ENCODE measurements at regions not wholly inside any gene's neighbourhood (a gene's known extent, or its start where the extent isn't known, plus 50 kb on each side); places are given as distances from the start of the nearest gene placed in this dataset.

DNA sequence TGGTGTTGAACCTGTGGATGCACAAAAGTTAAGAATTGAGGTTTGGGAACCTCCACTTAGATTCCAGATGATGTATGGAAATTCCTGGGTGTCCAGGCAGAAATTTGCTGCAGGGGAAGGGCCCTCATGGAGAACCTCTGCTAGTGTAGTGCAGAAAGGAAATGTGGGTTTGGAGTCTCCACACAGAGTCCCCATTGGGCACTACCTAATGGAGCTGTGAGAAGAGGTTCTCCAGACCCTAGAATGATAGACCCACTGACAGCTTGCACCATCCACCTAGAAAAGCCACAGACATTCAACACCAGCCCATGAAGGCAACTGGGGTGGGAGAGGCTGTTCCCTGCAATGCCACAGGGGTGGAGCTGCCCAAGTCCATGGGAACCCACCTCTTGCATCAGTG lies 1032.8 kb upstream of the EPHA6 start:
- Histone ChIP-seq H3K4me2 (ENCODE audit: low read length) (no peak overlapping the region), H3K27me3 (ENCODE audit: low read length) (no peaks in the 10 kb centered on the region), H4K20me1 (ENCODE audit: low read length) (no peaks in the 10 kb centered on the region), H3K9me3 (ENCODE audit: low read length) (peaks cover under 1% of the 10 kb centered on the region; the same call in 1 of the 2 replicates), H3K4me3 (ENCODE audit: low read length) (no peak overlapping the region), H3K9me2 (replicated peaks; ENCODE audit: low read length) (no peaks in the 10 kb centered on the region), H3K4me1 (ENCODE audit: insufficient read depth, low read length) (no peaks in the 10 kb centered on the region), H3F3A (ENCODE audit: low read length, unreplicated experiment) (no peaks in the 10 kb centered on the region), H2AFZ (ENCODE audit: low read length) (no peak overlapping the region), H3K9ac (ENCODE audit: low read length) (no peak overlapping the region), H3K27ac (ENCODE audit: low read length) (no peak overlapping the region), H3K79me2 (ENCODE audit: low read length) (no peaks in the 10 kb centered on the region), H3K36me3 (ENCODE audit: low read depth, low read length) (no peaks in the 10 kb centered on the region)
- ATAC-seq, result no peak
- TF ChIP-seq, protein P1, sequence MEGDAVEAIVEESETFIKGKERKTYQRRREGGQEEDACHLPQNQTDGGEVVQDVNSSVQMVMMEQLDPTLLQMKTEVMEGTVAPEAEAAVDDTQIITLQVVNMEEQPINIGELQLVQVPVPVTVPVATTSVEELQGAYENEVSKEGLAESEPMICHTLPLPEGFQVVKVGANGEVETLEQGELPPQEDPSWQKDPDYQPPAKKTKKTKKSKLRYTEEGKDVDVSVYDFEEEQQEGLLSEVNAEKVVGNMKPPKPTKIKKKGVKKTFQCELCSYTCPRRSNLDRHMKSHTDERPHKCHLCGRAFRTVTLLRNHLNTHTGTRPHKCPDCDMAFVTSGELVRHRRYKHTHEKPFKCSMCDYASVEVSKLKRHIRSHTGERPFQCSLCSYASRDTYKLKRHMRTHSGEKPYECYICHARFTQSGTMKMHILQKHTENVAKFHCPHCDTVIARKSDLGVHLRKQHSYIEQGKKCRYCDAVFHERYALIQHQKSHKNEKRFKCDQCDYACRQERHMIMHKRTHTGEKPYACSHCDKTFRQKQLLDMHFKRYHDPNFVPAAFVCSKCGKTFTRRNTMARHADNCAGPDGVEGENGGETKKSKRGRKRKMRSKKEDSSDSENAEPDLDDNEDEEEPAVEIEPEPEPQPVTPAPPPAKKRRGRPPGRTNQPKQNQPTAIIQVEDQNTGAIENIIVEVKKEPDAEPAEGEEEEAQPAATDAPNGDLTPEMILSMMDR (conservative IDR thresholded peaks at IDR 0.05; ENCODE audit: low read depth, low read length), result no peak
- no peak for TF ChIP-seq EZH2 (IDR thresholded peaks at IDR 0.05; ENCODE audit: low read length, unreplicated experiment)
- TF ChIP-seq EZH2phosphoT487 (IDR thresholded peaks at IDR 0.05; ENCODE audit: borderline replicate concordance, low read length), result no peak
- no TSS peak for BruUV-seq (replicated peaks)
- intact Hi-C loops (cut with micrococcal nuclease), result no loop called here
- no peak for DNase-seq
- CTCF ChIA-PET, result no interaction called here
- POLR2A ChIA-PET (ENCODE audit: unreplicated experiment), result no interaction called here

DNA sequence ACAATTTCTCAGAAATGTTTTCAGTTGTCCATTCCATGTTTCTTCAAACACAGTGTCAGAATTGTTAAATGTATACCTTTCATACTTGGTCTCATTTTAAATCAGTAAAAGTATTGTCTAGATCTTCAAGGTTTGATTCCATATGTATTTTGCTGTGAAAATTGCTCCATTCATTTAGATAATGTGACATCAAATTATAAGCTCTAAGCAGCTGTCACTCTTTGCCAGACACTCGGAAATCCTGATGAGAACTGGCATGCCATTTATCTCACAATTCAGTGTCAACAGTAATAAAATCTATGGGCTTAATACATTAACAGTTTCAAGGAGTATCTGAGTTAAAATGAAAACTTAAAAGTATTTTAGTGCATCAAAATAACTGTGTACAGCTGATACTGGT lies 1025.3 kb upstream of the EPHA6 start:
- no peak overlapping the region for H3K9ac ChIP-seq (ENCODE audit: low read length)
- no peaks in the 10 kb centered on the region for H3K36me3 ChIP-seq (ENCODE audit: low read depth, low read length)
- H3K4me3 ChIP-seq (ENCODE audit: low read length), result no peak overlapping the region
- intact Hi-C loops (cut with micrococcal nuclease), result no loop called here
- H2AFZ ChIP-seq (ENCODE audit: low read length), result no peak overlapping the region
- no peaks in the 10 kb centered on the region for H3K79me2 ChIP-seq (ENCODE audit: low read length)
- CTCF ChIA-PET, result no interaction called here
- no peak overlapping the region for H3K4me2 ChIP-seq (ENCODE audit: low read length)
- no peak overlapping the region for H3K27ac ChIP-seq (ENCODE audit: low read length)
- POLR2A ChIA-PET (ENCODE audit: unreplicated experiment), result interaction anchor here (0.6 kb wide), 1 partner anchor 188 kb away, joined by 27 read pairs; no protein-coding TSS in a partner anchor
- no peaks in the 10 kb centered on the region for H3K27me3 ChIP-seq (ENCODE audit: low read length)
- H3K4me1 ChIP-seq (ENCODE audit: insufficient read depth, low read length), result no peaks in the 10 kb centered on the region
- H3K9me3 ChIP-seq (ENCODE audit: low read length), result no peaks in the 10 kb centered on the region
- DNase-seq (no peak), ATAC-seq (0 out of 2 replicates have a peak, but pooled peaks have one; percentile 27)
- no peaks in the 10 kb centered on the region for H3F3A ChIP-seq (ENCODE audit: low read length, unreplicated experiment)
- TF ChIP-seq EZH2phosphoT487 (IDR thresholded peaks at IDR 0.05; ENCODE audit: borderline replicate concordance, low read length), result no peak
- TF ChIP-seq, protein P1 (conservative IDR thresholded peaks at IDR 0.05; ENCODE audit: low read depth, low read length), result no peak
- TF ChIP-seq EZH2 (IDR thresholded peaks at IDR 0.05; ENCODE audit: low read length, unreplicated experiment), result no peak
- H3K9me2 ChIP-seq (replicated peaks; ENCODE audit: low read length), result no peaks in the 10 kb centered on the region
- no peaks in the 10 kb centered on the region for H4K20me1 ChIP-seq (ENCODE audit: low read length)
- BruUV-seq (replicated peaks), result no TSS peak

DNA sequence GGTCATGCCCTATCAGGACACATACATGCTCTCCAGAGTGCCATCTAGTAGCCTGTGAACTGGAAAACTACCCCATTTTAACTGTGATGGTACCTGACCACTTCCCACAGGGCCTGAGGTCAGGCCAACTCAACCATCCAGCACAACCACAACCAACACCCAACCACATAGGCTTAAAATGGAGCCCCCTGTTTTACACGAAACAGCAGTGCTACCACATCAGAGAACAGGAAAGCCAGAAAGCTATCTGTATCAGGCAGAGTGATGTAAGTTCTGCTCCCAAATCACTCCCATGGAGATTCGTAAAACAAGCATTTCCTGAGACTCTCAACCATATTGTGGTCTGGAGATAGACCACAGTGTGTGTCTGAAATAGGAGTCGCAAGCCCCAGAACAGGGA lies 1017.3 kb upstream of the EPHA6 start:
- Histone ChIP-seq H3K9me3 (ENCODE audit: low read length) (no peaks in the 10 kb centered on the region), H3K9me2 (replicated peaks; ENCODE audit: low read length) (no peaks in the 10 kb centered on the region), H3K4me2 (ENCODE audit: low read length) (no peak overlapping the region), H3K36me3 (ENCODE audit: low read depth, low read length) (no peaks in the 10 kb centered on the region), H3K79me2 (ENCODE audit: low read length) (no peaks in the 10 kb centered on the region), H3K4me1 (ENCODE audit: insufficient read depth, low read length) (peaks cover 11% of the 10 kb centered on the region; the same call in 1 of the 2 replicates), H3K27me3 (ENCODE audit: low read length) (no peaks in the 10 kb centered on the region), H3K9ac (ENCODE audit: low read length) (no peak overlapping the region), H2AFZ (ENCODE audit: low read length) (no peak overlapping the region), H3F3A (ENCODE audit: low read length, unreplicated experiment) (no peaks in the 10 kb centered on the region), H4K20me1 (ENCODE audit: low read length) (no peaks in the 10 kb centered on the region), H3K4me3 (ENCODE audit: low read length) (no peak overlapping the region), H3K27ac (ENCODE audit: low read length) (no peak overlapping the region)
- no TSS peak for BruUV-seq (replicated peaks)
- intact Hi-C loops (cut with micrococcal nuclease), result no loop called here
- no peak for TF ChIP-seq EZH2phosphoT487 (IDR thresholded peaks at IDR 0.05; ENCODE audit: borderline replicate concordance, low read length)
- TF ChIP-seq EZH2 (IDR thresholded peaks at IDR 0.05; ENCODE audit: low read length, unreplicated experiment), result no peak
- TF ChIP-seq, protein P1 (conservative IDR thresholded peaks at IDR 0.05; ENCODE audit: low read depth, low read length), result no peak
- ChIA-PET POLR2A (ENCODE audit: unreplicated experiment) (no interaction called here), CTCF (no interaction called here)
- ATAC-seq (no peak), DNase-seq (no peak)

Measured in PC-3 (cell line).